ENCODE measurements at regions not wholly inside any gene's neighbourhood (a gene's known extent, or its start where the extent isn't known, plus 50 kb on each side); places are given as distances from the start of the nearest gene placed in this dataset.

DNA sequence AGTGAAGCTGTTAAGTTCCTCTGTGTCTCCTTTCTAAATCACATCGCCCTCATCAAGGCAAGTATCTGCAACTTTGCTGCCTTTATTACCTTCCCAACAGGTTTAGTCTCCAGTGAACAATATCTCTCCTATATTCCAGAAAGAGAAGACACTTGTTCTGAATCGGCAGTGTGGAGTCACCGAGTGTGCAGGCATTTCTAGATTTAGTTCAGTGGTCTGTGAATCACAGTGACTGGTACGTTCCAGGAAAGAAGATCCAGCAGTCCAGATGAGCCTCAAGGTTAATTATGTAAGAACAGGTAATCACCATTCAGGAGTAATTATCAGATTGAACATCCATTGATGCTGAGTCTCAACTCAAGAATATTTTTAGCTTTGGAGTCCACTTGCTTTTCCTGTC is 497.0 kb downstream of the FOXO1 start:
- no peak overlapping the region for H3K4me2 ChIP-seq (ENCODE audit: low read length)
- H3K27me3 ChIP-seq (ENCODE audit: control insufficient read depth, low read length), result no peaks in the 10 kb centered on the region
- no peaks in the 10 kb centered on the region for H3K36me3 ChIP-seq (ENCODE audit: control insufficient read depth, low read length)
- no peaks in the 10 kb centered on the region for H3K9me2 ChIP-seq (replicated peaks; ENCODE audit: control insufficient read depth, low read length)
- H3K4me1 ChIP-seq (ENCODE audit: control insufficient read depth, low read length), result no peaks in the 10 kb centered on the region
- no peak overlapping the region for H3K4me3 ChIP-seq (ENCODE audit: low read length)
- no peaks in the 10 kb centered on the region for H3K79me2 ChIP-seq (ENCODE audit: control insufficient read depth, low read length)
- no peaks in the 10 kb centered on the region for H4K20me1 ChIP-seq (ENCODE audit: control insufficient read depth, insufficient read depth, low read depth, low read length)
- no peaks in the 10 kb centered on the region for H3F3A ChIP-seq (ENCODE audit: control insufficient read depth, insufficient read depth)
- H3K27ac ChIP-seq (ENCODE audit: low read depth, low read length), result no peak overlapping the region
- TF ChIP-seq, protein P1, sequence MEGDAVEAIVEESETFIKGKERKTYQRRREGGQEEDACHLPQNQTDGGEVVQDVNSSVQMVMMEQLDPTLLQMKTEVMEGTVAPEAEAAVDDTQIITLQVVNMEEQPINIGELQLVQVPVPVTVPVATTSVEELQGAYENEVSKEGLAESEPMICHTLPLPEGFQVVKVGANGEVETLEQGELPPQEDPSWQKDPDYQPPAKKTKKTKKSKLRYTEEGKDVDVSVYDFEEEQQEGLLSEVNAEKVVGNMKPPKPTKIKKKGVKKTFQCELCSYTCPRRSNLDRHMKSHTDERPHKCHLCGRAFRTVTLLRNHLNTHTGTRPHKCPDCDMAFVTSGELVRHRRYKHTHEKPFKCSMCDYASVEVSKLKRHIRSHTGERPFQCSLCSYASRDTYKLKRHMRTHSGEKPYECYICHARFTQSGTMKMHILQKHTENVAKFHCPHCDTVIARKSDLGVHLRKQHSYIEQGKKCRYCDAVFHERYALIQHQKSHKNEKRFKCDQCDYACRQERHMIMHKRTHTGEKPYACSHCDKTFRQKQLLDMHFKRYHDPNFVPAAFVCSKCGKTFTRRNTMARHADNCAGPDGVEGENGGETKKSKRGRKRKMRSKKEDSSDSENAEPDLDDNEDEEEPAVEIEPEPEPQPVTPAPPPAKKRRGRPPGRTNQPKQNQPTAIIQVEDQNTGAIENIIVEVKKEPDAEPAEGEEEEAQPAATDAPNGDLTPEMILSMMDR (IDR thresholded peaks at IDR 0.05; ENCODE audit: low read depth, low read length, poor library complexity, severe bottlenecking), result no peak
- no peak for TF ChIP-seq EZH2phosphoT487 (IDR thresholded peaks at IDR 0.05; ENCODE audit: borderline replicate concordance, low read length)
- H3K9me3 ChIP-seq (ENCODE audit: control insufficient read depth, insufficient read depth, low read length), result no peaks in the 10 kb centered on the region

- no peak overlapping the region for H3K4me3 ChIP-seq (ENCODE audit: low read length)
- H3K27ac ChIP-seq (ENCODE audit: low read depth, low read length), result no peak overlapping the region
- H3K36me3 ChIP-seq (ENCODE audit: control insufficient read depth, low read length), result no peaks in the 10 kb centered on the region
- no peaks in the 10 kb centered on the region for H4K20me1 ChIP-seq (ENCODE audit: control insufficient read depth, insufficient read depth, low read depth, low read length)
- TF ChIP-seq, protein P1 (IDR thresholded peaks at IDR 0.05; ENCODE audit: low read depth, low read length, poor library complexity, severe bottlenecking), result no peak
- no peak for TF ChIP-seq EZH2phosphoT487 (IDR thresholded peaks at IDR 0.05; ENCODE audit: borderline replicate concordance, low read length)
- H3K4me1 ChIP-seq (ENCODE audit: control insufficient read depth, low read length), result no peaks in the 10 kb centered on the region
- H3K9me3 ChIP-seq (ENCODE audit: control insufficient read depth, insufficient read depth, low read length), result no peaks in the 10 kb centered on the region
- H3K4me2 ChIP-seq (ENCODE audit: low read length), result no peak overlapping the region
- no peaks in the 10 kb centered on the region for H3K27me3 ChIP-seq (ENCODE audit: control insufficient read depth, low read length)
- no peaks in the 10 kb centered on the region for H3K9me2 ChIP-seq (replicated peaks; ENCODE audit: control insufficient read depth, low read length)
- no peaks in the 10 kb centered on the region for H3F3A ChIP-seq (ENCODE audit: control insufficient read depth, insufficient read depth)
- no peaks in the 10 kb centered on the region for H3K79me2 ChIP-seq (ENCODE audit: control insufficient read depth, low read length)
Measured at GRCh38 chr13:40170091-40170490, 496.4 kb downstream of the FOXO1 start.

DNA sequence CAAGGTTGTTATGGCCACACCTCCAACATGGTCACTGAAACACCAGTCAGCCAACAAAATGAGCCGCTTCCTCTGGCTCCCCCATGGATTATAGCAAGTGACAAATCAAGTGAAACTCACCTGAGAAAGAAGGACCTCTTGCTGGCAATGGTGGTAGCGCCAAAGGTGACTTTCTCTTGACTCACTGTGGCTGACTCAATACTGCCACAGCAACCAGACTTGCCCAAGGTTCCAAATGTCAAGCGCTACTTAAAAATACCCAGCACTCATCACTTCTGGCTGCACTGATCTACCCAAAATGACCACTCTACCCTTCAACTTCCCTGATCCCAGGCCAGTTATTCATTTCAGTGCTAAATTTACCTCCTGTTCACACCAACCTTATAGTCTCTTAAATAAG is 495.5 kb downstream of the FOXO1 start:
- TF ChIP-seq EZH2phosphoT487 (IDR thresholded peaks at IDR 0.05; ENCODE audit: borderline replicate concordance, low read length), result no peak
- TF ChIP-seq, protein P1 (IDR thresholded peaks at IDR 0.05; ENCODE audit: low read depth, low read length, poor library complexity, severe bottlenecking), result no peak
- H3K4me3 ChIP-seq (ENCODE audit: low read length), result no peak overlapping the region
- H3K27ac ChIP-seq (ENCODE audit: low read depth, low read length), result no peak overlapping the region

GRCh38 chr13:40171566-40171965 is 494.9 kb downstream of the FOXO1 start:
- H3K4me2 ChIP-seq (ENCODE audit: low read length), result no peak overlapping the region
- TF ChIP-seq, protein P1 (IDR thresholded peaks at IDR 0.05; ENCODE audit: low read depth, low read length, poor library complexity, severe bottlenecking), result no peak
- TF ChIP-seq EZH2phosphoT487 (IDR thresholded peaks at IDR 0.05; ENCODE audit: borderline replicate concordance, low read length), result no peak

More for the DNA sequence above, 495.5 kb downstream of the FOXO1 start:
- Histone ChIP-seq H4K20me1 (ENCODE audit: control insufficient read depth, insufficient read depth, low read depth, low read length) (no peaks in the 10 kb centered on the region), H3K27me3 (ENCODE audit: control insufficient read depth, low read length) (no peaks in the 10 kb centered on the region), H3K36me3 (ENCODE audit: control insufficient read depth, low read length) (no peaks in the 10 kb centered on the region), H3K79me2 (ENCODE audit: control insufficient read depth, low read length) (no peaks in the 10 kb centered on the region), H3K4me2 (ENCODE audit: low read length) (no peak overlapping the region), H3F3A (ENCODE audit: control insufficient read depth, insufficient read depth) (no peaks in the 10 kb centered on the region), H3K9me3 (ENCODE audit: control insufficient read depth, insufficient read depth, low read length) (no peaks in the 10 kb centered on the region), H3K9me2 (replicated peaks; ENCODE audit: control insufficient read depth, low read length) (no peaks in the 10 kb centered on the region), H3K4me1 (ENCODE audit: control insufficient read depth, low read length) (no peaks in the 10 kb centered on the region)

More at GRCh38 chr13:40171566-40171965, 494.9 kb downstream of the FOXO1 start:
- no peak overlapping the region for H3K27ac ChIP-seq (ENCODE audit: low read depth, low read length)
- H3K36me3 ChIP-seq (ENCODE audit: control insufficient read depth, low read length), result no peaks in the 10 kb centered on the region
- H3K4me1 ChIP-seq (ENCODE audit: control insufficient read depth, low read length), result no peaks in the 10 kb centered on the region
- no peaks in the 10 kb centered on the region for H3K9me3 ChIP-seq (ENCODE audit: control insufficient read depth, insufficient read depth, low read length)
- no peaks in the 10 kb centered on the region for H4K20me1 ChIP-seq (ENCODE audit: control insufficient read depth, insufficient read depth, low read depth, low read length)
- H3K27me3 ChIP-seq (ENCODE audit: control insufficient read depth, low read length), result no peaks in the 10 kb centered on the region
- H3F3A ChIP-seq (ENCODE audit: control insufficient read depth, insufficient read depth), result no peaks in the 10 kb centered on the region
- H3K9me2 ChIP-seq (replicated peaks; ENCODE audit: control insufficient read depth, low read length), result no peaks in the 10 kb centered on the region
- H3K4me3 ChIP-seq (ENCODE audit: low read length), result no peak overlapping the region
- no peaks in the 10 kb centered on the region for H3K79me2 ChIP-seq (ENCODE audit: control insufficient read depth, low read length)
